Upper lobe of left lung (tissue), 6 donors: ENCODE measurements at regions not wholly inside any gene's neighbourhood (a gene's known extent, or its start where the extent isn't known, plus 50 kb on each side); places are given as distances from the start of the nearest gene placed in this dataset.
A peak's percentile ranks its signal among the peaks of the same experiment; 100 is the strongest.

Experiments
- ATAC-seq, 2 donors: fragments of 200-7000 bp; cut with Tn5 transposase; one replicate each; pipeline ENCODE4 v1.9.1; 2022; ENCODE audit warnings: mild to moderate bottlenecking in 2 of 2, moderate library complexity in 2 of 2; ENCODE audit not compliant: low FRiP score in 2 of 2
- DNase-seq, 2 donors: peaks; one replicate each; pipeline ENCODE4 v3.0.0-alpha.2; 2019 to 2020
- H3K27ac ChIP-seq, 4 donors: fragments of 200-600 bp; sonication (generic); one replicate each; pipeline ENCODE4 v1.5.1; 2016 to 2019
- H3K27me3 ChIP-seq, 4 donors: fragments of 200-600 bp; sonication (generic); one replicate each; pipeline ENCODE4 v1.5.1; 2017 to 2019
- H3K36me3 ChIP-seq, 4 donors: fragments of 200-600 bp; sonication (generic); one replicate each; pipeline ENCODE4 v1.5.1; 2016 to 2019
- H3K4me1 ChIP-seq, 4 donors: fragments of 200-600 bp; sonication (generic); one replicate each; pipeline ENCODE4 v1.5.1; 2018 to 2019
- H3K4me3 ChIP-seq, 4 donors: fragments of 200-600 bp; sonication (generic); one replicate each; pipeline ENCODE4 v1.5.1; 2017 to 2019; ENCODE audit warnings: mild to moderate bottlenecking in 2 of 4, moderate library complexity in 1 of 4
- H3K9me3 ChIP-seq, 4 donors: fragments of 200-600 bp; sonication (generic); one replicate each; pipeline ENCODE4 v1.5.1; 2018 to 2019
- CTCF ChIP-seq, 6 experiments: fragments of 450-650 bp in 4 of 6; fragments of 200-600 bp in 2 of 6; sonication (generic) in 2 of 6; IDR thresholded peaks; one replicate each; pipeline ENCODE4 v1.5.1; 2016 to 2019; ENCODE audit warnings: antibody characterized with exemption in 6 of 6
- EP300 ChIP-seq, 4 donors: sonication (generic); formaldehyde crosslinking; IDR thresholded peaks; one replicate each; pipeline ENCODE4 v1.5.1; 2017; ENCODE audit warnings: antibody characterized with exemption in 4 of 4, control low read depth in 2 of 4
- POLR2A ChIP-seq, 4 donors: fragments of 450-650 bp; IDR thresholded peaks; one replicate each; pipeline ENCODE4 v1.5.1; 2016 to 2017; ENCODE audit warnings: antibody characterized with exemption in 4 of 4, mild to moderate bottlenecking in 2 of 4
- POLR2AphosphoS5 ChIP-seq, 2 donors: sonication (generic); formaldehyde crosslinking; IDR thresholded peaks; one replicate each; pipeline ENCODE4 v1.5.1; 2017; ENCODE audit warnings: antibody characterized with exemption in 2 of 2
- WGBS, 2 donors: methylation state at CpG; one replicate each; pipeline ENCODE4 v1.1.5; 2017 to 2018; 5-methylcytosine and 5-hydroxymethylcytosine counted together
- donor health status: DM: no; HTN: no; CAD: no; lungs with moderate emphysema.
- donor health status: DM: no; HTN: yes; CAD: no; lungs with severe emphysema.

- Histone ChIP-seq H3K9me3 (peaks cover 6 to 18% (median 10%) of the 10 kb centered on the region in 4 donors), H3K4me1 (no peaks in the 10 kb centered on the region), H3K27ac (no peak overlapping the region), H3K27me3 (no peaks in the 10 kb centered on the region), H3K4me3 (no peak overlapping the region), H3K36me3 (no peaks in the 10 kb centered on the region)
- peak in 1 of 2 donors; percentile 74 for ATAC-seq
- no peak for TF ChIP-seq POLR2A (IDR thresholded peaks at IDR 0.05)
- no peak for TF ChIP-seq CTCF (IDR thresholded peaks at IDR 0.05)
- no peak for TF ChIP-seq EP300 (IDR thresholded peaks at IDR 0.05)
- TF ChIP-seq POLR2AphosphoS5 (IDR thresholded peaks at IDR 0.05): no peak
- 31 to 32% methylated on average over 3 of the region's 3 CpGs for WGBS, 2 donors
- no peak for DNase-seq
Measured at GRCh38 chr15:49706805-49707204, 86.0 kb downstream of the DTWD1 start.

- ATAC-seq: no peak
- 76 to 78% methylated on average over 1 of the region's 1 CpG for WGBS, 2 donors
- no peaks in the 10 kb centered on the region for H3K36me3 ChIP-seq
- H3K9me3 ChIP-seq: peaks cover 6 to 18% (median 10%) of the 10 kb centered on the region in 4 donors
- no peak overlapping the region for H3K27ac ChIP-seq
- no peak for TF ChIP-seq CTCF (IDR thresholded peaks at IDR 0.05)
- TF ChIP-seq EP300 (IDR thresholded peaks at IDR 0.05): no peak
- TF ChIP-seq POLR2A (IDR thresholded peaks at IDR 0.05): no peak
- no peak for TF ChIP-seq POLR2AphosphoS5 (IDR thresholded peaks at IDR 0.05)
- DNase-seq: no peak
- H3K27me3 ChIP-seq: no peaks in the 10 kb centered on the region
- H3K4me1 ChIP-seq: no peaks in the 10 kb centered on the region
- H3K4me3 ChIP-seq: no peak overlapping the region
Measured at GRCh38 chr15:49707598-49707997, 86.8 kb downstream of the DTWD1 start.

GRCh38 chr15:49709646-49710214, 88.9 kb downstream of the DTWD1 start:
- no peaks in the 10 kb centered on the region for H3K36me3 ChIP-seq
- no peak for ATAC-seq
- 97 to 100% methylated on average over 1 of the region's 1 CpG for WGBS, 2 donors
- no peaks in the 10 kb centered on the region for H3K27me3 ChIP-seq
- H3K4me3 ChIP-seq: no peak overlapping the region
- peaks cover 6 to 18% (median 10%) of the 10 kb centered on the region in 4 donors for H3K9me3 ChIP-seq
- peaks cover 0 to under 1% (median 0%) of the 10 kb centered on the region in 4 donors for H3K4me1 ChIP-seq
- TF ChIP-seq POLR2A (IDR thresholded peaks at IDR 0.05) (no peak), POLR2AphosphoS5 (IDR thresholded peaks at IDR 0.05) (no peak), CTCF (IDR thresholded peaks at IDR 0.05) (no peak), EP300 (IDR thresholded peaks at IDR 0.05) (no peak)
- no peak overlapping the region for H3K27ac ChIP-seq
- DNase-seq: no peak

- Histone ChIP-seq H3K9me3 (peaks cover 6 to 18% (median 10%) of the 10 kb centered on the region in 4 donors), H3K4me3 (no peak overlapping the region), H3K27ac (no peak overlapping the region), H3K4me1 (peaks cover 0 to 5% (median 0%) of the 10 kb centered on the region in 4 donors), H3K27me3 (no peaks in the 10 kb centered on the region), H3K36me3 (no peaks in the 10 kb centered on the region)
- TF ChIP-seq POLR2A (IDR thresholded peaks at IDR 0.05): no peak
- ATAC-seq (no peak), DNase-seq (no peak)
- WGBS, 2 donors: 75 to 76% methylated on average over 3 of the region's 3 CpGs
Measured at GRCh38 chr15:49712162-49712561, 91.3 kb downstream of the DTWD1 start.

GRCh38 chr15:49712846-49713450, 92.1 kb downstream of the DTWD1 start:
- no peak for ATAC-seq
- Histone ChIP-seq H3K4me3 (no peak overlapping the region), H3K4me1 (peaks cover 0 to 5% (median 2%) of the 10 kb centered on the region in 4 donors), H3K9me3 (peaks cover 6 to 14% (median 10%) of the 10 kb centered on the region in 4 donors), H3K27ac (no peak overlapping the region), H3K27me3 (no peaks in the 10 kb centered on the region), H3K36me3 (no peaks in the 10 kb centered on the region)
- TF ChIP-seq CTCF (IDR thresholded peaks at IDR 0.05) (no peak), POLR2AphosphoS5 (IDR thresholded peaks at IDR 0.05) (no peak), EP300 (IDR thresholded peaks at IDR 0.05) (no peak), POLR2A (IDR thresholded peaks at IDR 0.05) (no peak)
- no peak for DNase-seq
- WGBS, 2 donors: 79 to 84% methylated on average over 2 of the region's 2 CpGs
